NCI-H69 (cell line): ENCODE measurements at regions not wholly inside any gene's neighbourhood (a gene's known extent, or its start where the extent isn't known, plus 50 kb on each side); places are given as distances from the start of the nearest gene placed in this dataset.
A peak's percentile ranks its signal among the peaks of the same experiment; 100 is the strongest.
"Not testable (repeated sequence)": the region's sequence is repeated elsewhere in the genome, so short reads cannot be mapped to it uniquely, and the experiment has no call there.

Source experiments
- DNase-seq: peaks from one replicate; lab custom pipeline; 2025; lab: John Stamatoyannopoulos, UW

DNA sequence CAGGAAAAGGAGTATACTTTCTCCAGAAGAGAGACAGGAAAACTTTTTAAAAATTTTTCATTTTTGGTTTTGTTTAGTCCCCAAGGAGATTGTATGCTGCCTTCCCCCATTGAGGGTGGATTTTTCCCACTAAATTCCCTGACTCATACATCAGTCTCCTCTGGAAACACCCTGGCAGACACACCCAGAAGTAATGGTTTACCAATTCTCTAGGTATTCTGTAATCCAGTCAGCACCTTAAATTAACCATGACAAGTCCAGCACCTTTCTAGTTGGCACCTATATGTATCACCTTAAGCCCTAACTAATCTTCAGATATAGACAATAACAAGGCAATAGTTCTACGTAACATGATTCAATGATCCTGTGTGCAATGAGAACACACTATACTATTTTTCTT lies 165.9 kb upstream of the NPAP1 start:
- DNase-seq, result not testable (repeated sequence)

DNA sequence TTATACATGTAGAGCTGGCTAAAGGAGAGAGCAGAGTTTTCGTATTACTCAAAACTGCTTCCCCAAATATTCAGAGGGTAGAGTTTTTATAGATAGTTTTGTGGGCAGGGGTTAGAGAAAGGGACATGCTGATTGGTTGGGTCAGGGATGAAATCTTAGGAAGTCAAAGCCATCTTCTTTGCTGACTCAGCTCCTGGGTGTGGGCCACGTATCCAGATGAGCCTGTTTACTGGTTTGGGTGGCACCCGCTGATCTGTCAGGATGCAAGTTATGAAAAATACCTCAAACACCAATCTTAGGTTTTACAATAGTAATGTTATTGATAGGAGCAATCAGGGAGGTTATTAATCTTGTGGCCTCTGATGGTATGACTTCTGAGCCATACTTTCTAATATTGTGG lies 164.0 kb upstream of the NPAP1 start:
- not testable (repeated sequence) for DNase-seq

DNA sequence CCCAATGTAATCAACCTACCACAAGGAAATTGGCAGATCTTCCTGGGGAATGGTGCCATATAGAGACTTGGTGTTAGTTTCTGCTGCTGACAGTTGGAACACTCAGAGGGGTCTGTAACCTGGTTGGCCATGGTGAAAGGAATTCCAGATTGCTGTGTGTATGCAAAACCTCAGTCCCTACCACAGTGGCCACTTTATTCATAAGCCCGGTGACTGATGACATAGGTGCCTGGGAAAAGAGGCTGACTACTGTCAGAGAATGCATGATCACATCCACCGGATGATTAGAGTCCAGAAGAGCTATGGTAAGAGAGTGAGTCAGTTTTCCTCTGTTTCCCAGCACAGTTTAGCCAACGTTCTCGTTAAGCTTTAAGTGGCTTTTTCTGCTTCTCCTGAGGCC lies 156.8 kb upstream of the NPAP1 start:
- DNase-seq, result not testable (repeated sequence)

DNA sequence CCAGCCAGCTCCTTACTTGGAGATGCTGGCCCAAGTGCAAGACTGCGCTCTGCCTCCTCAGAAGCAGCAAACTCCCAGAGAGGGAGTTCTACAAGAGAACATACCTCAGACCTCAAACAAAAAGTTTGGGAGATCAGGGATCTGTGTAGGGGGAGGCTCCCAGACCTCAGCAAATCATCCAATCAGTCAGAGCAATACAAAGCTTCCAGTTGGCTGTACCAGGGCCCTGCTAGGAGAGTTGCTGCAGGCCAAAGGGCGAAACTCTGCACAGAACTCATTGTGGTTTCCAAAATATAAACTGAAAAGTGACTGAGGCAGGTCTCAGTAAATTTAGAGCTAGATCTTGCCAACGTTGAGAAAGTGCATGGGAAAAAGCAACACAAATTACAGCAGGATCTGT lies 144.3 kb upstream of the NPAP1 start:
- not testable (repeated sequence) for DNase-seq

DNA sequence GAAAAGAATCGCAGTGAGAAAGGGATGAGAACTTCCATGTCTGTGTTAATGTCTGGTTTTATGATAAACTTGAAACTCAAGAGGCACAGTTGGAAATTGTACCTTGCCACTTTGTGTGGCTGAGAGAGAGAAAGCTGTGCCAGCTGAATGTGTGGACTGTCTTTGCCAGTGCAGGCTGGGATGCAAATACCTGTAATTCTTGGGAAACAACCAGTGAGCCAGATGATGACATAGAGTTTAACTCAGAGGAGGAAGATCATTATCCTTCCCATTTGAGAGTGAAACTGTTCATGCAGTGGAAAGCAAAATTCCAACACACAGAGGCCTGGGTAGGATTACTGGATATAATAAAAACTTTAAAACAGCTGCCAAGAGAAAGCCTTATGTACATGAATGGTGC lies 141.5 kb upstream of the NPAP1 start:
- not testable (repeated sequence) for DNase-seq

DNA sequence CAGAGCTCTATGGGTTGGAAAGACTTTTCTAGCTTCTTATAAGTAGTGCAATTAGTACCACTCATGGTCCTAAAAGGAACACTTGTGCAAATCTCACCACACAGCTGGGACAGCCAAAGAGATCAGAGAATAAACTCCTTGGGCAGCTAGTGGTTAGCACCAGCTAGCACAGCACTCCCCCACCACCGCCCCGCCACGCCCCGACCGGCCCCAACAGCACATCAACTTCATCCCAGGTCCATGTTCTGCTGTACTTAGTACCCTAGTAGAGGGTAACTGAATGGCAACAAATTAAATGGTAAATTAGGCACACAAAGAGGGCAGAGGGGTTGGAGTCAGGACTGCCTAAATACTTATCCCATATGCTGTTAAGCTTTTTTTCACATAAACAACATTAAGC lies 118.3 kb upstream of the NPAP1 start:
- DNase-seq, result not testable (repeated sequence)

DNA sequence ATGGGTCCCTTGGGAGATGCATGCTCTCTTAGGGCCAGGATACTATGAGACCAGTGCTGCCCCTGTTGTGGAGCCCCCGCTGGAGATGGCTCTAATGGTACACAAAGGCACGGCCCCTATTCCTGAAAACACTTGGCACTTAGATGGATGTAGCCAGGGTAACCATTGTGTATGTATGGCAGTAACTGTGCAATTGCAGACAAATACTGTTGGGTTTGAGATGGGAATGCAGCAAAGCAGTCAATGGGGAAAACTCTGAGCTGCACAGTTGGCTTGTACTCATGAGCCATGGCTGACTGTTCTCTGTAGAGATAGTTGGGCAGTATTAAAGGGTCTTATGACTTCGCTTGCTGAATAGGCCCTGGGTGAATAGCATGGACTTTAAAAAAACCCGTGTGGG lies 67.9 kb upstream of the NPAP1 start:
- DNase-seq, result peak; percentile 18

DNA sequence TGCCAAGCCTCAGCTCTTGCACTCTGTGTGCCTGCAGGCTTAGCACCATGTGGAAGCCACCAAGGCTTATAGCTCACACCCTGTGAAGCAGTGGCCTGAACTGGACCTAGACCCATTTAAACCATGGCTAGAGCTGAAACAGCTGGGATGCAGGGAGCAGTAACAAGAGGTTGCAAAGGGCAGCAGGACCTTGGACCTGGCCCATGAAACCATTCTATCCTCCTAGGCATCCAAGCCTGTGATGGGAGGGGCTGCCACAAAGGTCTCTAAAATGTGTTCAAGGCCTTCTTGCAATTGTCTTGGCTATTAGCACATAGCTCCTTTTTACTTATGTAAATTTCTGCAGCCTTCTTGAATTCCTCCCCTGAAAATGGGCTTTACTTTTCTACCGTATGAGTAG lies 57.9 kb upstream of the NPAP1 start:
- no peak for DNase-seq

DNA sequence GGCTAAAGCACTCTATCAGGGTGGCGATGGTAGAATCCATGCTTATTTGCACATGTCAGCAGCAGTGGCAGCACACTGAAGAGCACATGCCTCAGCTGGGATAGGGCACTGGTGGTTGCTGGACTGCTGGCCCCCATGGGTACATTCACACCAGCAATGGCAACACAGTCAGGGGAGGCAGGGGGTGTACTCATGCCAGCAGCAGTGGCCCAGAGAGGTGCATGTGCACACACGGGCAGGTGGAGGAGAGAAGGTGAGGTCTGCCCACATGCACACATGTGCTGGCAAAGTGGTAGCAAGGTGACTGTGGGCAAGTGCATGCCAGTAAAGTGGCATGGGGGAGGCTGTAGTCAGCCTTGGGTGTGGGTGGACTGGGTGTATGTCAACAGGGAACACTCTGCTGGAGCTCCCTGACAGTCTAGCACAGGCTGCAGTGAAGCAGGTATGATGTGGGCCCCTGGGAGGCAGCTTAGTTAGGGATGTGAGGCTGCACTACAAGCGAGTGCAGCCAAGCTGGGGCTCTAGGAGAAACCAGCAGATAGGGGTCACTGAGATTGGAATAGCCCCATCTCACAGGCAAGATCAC lies 53.9 kb upstream of the NPAP1 start:
- no peak for DNase-seq
